ENCODE measurements at regions not wholly inside any gene's neighbourhood (a gene's known extent, or its start where the extent isn't known, plus 50 kb on each side); places are given as distances from the start of the nearest gene placed in this dataset.

- TF ChIP-seq, protein P1, sequence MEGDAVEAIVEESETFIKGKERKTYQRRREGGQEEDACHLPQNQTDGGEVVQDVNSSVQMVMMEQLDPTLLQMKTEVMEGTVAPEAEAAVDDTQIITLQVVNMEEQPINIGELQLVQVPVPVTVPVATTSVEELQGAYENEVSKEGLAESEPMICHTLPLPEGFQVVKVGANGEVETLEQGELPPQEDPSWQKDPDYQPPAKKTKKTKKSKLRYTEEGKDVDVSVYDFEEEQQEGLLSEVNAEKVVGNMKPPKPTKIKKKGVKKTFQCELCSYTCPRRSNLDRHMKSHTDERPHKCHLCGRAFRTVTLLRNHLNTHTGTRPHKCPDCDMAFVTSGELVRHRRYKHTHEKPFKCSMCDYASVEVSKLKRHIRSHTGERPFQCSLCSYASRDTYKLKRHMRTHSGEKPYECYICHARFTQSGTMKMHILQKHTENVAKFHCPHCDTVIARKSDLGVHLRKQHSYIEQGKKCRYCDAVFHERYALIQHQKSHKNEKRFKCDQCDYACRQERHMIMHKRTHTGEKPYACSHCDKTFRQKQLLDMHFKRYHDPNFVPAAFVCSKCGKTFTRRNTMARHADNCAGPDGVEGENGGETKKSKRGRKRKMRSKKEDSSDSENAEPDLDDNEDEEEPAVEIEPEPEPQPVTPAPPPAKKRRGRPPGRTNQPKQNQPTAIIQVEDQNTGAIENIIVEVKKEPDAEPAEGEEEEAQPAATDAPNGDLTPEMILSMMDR (IDR thresholded peaks at IDR 0.05; ENCODE audit: insufficient read depth, low read length), result no peak
- H3K4me3 ChIP-seq (ENCODE audit: low read depth, low read length), result no peak overlapping the region
- DNase-seq (ENCODE audit: low read depth), result peak; percentile 58
Observed at GRCh38 chr7:81608748-81609382, 161.0 kb downstream of the HGF start.

DNA sequence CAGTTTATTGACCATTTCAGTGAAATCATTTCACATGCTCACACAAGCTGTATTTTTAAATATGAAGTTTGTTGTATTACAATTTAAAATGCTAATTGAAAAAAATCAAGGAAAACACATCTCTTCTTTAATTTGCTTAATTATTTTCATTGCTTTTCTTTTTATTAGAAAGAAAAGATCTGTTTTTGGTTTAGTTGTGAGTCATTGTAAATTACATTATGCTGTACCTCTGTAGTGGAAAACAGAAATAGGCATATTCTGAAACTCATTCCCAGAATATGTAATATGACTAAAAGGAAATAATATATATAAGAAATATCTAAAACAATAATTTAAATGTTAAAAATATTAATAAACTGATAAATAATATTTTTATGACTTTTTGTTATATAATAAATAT is 161.9 kb downstream of the HGF start:
- TF ChIP-seq, protein P1 (IDR thresholded peaks at IDR 0.05; ENCODE audit: insufficient read depth, low read length), result no peak
- DNase-seq (ENCODE audit: low read depth), result no peak

DNA sequence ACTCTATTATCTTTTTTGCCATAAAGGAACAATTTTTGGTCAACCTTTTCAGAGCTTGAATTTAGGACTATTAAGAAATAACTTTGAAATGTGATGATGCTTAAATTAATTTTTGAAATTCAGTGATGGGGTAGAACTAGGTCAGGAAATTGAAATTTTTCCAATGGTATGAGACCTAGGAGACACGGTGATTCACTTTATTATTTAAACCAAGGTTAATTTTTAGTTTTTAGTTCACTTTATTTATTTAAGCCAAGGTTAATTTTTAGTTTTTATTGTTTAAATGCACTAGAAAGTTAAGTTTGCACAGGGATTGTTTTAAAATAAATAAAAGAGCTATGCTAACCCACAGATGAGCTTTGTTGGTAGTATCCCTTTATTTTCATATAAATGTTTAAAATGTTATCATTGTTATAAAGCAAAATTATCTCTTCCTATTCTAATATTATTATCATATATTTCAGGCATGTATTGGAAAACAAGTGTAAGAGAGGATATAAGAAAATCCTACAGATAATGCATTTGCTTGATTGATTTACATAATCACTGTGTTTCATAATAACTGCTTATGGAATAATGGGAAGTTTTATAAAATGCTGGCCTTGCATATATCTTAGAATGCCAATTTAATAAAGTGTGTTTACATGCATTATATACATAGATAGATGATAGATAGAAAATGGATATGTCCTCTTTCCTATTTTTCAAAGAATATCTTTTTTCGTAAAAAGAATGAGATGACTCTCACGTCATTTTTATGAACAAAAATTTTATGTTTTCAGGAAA is 163.6 kb downstream of the HGF start:
- TF ChIP-seq, protein P1 (IDR thresholded peaks at IDR 0.05; ENCODE audit: insufficient read depth, low read length), result no peak
- H3K4me3 ChIP-seq (ENCODE audit: low read depth, low read length), result no peak overlapping the region

More for the DNA sequence above, 161.9 kb downstream of the HGF start:
- H3K4me3 ChIP-seq (ENCODE audit: low read depth, low read length), result no peak overlapping the region

GRCh38 chr7:81605493-81605892 is 164.4 kb downstream of the HGF start:
- H3K4me3 ChIP-seq (ENCODE audit: low read depth, low read length), result no peak overlapping the region

More for the DNA sequence above, 163.6 kb downstream of the HGF start:
- no peak for DNase-seq (ENCODE audit: low read depth)

DNA sequence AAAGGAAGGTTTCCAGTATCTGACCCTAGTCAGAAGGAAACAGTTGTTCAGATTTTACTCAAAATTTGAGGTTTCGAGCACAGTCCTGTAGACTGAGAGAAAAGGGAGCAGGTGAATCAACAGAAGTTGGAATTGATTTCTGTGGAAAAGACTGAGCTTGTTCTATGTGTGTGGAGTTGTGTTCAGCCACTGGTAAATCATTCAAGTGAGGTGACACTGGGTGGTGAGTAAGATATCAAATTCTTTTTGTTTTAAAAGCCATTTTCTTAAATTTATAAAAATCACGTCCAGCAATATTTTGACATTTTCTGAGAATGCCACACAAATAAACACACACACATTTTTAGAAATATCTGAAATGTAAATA is 165.1 kb downstream of the HGF start:
- no peak overlapping the region for H3K4me3 ChIP-seq (ENCODE audit: low read depth, low read length)
- TF ChIP-seq, protein P1 (IDR thresholded peaks at IDR 0.05; ENCODE audit: insufficient read depth, low read length), result no peak
- no peak for DNase-seq (ENCODE audit: low read depth)

More at GRCh38 chr7:81605493-81605892, 164.4 kb downstream of the HGF start:
- DNase-seq (ENCODE audit: low read depth), result no peak
- TF ChIP-seq, protein P1 (IDR thresholded peaks at IDR 0.05; ENCODE audit: insufficient read depth, low read length), result no peak

GRCh38 chr7:81604075-81604807 is 165.6 kb downstream of the HGF start:
- TF ChIP-seq, protein P1 (IDR thresholded peaks at IDR 0.05; ENCODE audit: insufficient read depth, low read length), result no peak
- H3K4me3 ChIP-seq (ENCODE audit: low read depth, low read length), result no peak overlapping the region
- peak; percentile 74 for DNase-seq (ENCODE audit: low read depth)
